Muscle of leg (tissue), 3 donors: ENCODE measurements at regions not wholly inside any gene's neighbourhood (a gene's known extent, or its start where the extent isn't known, plus 50 kb on each side); places are given as distances from the start of the nearest gene placed in this dataset.

Experiments used
- DNase-seq: peaks from one replicate; pipeline ENCODE4 v3.0.0; 2013
- H3K27ac ChIP-seq: one replicate; pipeline ENCODE4 v1.5.1; 2013; ENCODE audit warnings: mild to moderate bottlenecking, low read length, control low read depth
- H3K27me3 ChIP-seq: one replicate; pipeline ENCODE4 v1.6.1; 2013; ENCODE audit warnings: low read length; ENCODE audit not compliant: control insufficient read depth, insufficient read depth
- H3K36me3 ChIP-seq: one replicate; pipeline ENCODE4 v1.6.1; 2013; ENCODE audit warnings: low read length; ENCODE audit not compliant: control insufficient read depth, insufficient read depth
- H3K4me1 ChIP-seq: one replicate; pipeline ENCODE4 v1.6.1; 2013; ENCODE audit warnings: low read length; ENCODE audit not compliant: control insufficient read depth, insufficient read depth
- H3K4me3 ChIP-seq: one replicate; pipeline ENCODE4 v1.5.1; 2013; ENCODE audit warnings: low read length, control low read depth
- H3K9me3 ChIP-seq: replicated peaks from 2 replicates; pipeline ENCODE4 v1.6.1; 2013; ENCODE audit warnings: low read depth, low read length; ENCODE audit not compliant: control insufficient read depth
- WGBS: methylation state at CpG from one replicate; pipeline ENCODE4 v1.1.5; 2013; ENCODE audit warnings: missing lambda C conversion rate; ENCODE audit not compliant: insufficient coverage; 5-methylcytosine and 5-hydroxymethylcytosine counted together

DNA sequence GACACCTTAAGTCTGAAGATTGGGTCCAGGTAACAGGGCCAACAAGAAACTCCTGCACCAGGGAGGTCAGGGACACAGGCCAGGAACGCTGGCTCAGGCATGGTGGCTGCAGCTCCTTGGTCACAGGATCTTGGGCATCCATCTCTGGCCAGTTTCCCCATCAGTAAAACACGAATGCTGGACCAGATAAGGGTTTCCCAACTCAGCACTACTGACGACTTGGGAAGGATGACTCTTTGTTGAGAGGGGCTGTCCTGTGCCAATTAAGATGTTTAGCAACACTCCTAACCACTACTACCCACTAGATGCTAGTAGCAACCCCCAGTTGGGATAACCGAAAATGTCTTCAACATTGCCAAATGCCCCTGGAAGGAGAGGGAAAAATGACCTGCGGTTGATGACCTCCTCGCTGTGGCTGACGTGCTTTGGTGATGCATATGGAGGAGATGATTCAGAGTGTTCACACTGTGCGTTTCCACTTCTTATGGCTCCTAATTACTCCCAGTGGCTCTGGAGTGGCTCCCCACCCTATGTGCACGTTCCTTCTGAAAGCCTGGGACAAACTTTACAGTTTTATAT, 261.9 kb downstream of the CDH26 start:
- Histone ChIP-seq H3K4me1 (peaks cover 10% of the 10 kb centered on the region), H3K27ac (no peak overlapping the region), H3K27me3 (no peaks in the 10 kb centered on the region), H3K9me3 (no peaks in the 10 kb centered on the region), H3K4me3 (no peak overlapping the region), H3K36me3 (no peaks in the 10 kb centered on the region)
- no peak for DNase-seq
- WGBS = 71% methylated on average over 1 of the region's 9 CpGs

DNA sequence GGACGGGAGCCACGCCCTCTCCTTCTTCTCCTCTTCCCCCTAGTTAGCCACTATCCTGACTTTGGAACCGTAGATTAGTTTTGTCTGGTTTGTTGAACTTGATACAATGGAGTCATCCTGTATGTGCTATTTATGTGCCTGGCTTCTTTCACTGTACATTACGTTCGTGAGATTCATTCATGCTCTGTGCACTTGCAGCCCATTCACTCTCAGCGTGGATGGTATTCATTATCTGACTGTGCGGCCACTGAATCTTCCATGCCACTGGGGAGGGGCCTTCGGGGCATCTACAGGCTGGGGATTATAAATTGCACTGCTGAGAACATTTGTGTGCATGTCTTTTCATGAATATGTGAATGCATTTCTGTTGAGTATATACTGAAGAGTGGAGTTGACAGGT, 262.5 kb downstream of the CDH26 start:
- no peaks in the 10 kb centered on the region for H3K27me3 ChIP-seq
- H3K9me3 ChIP-seq = no peaks in the 10 kb centered on the region
- WGBS = 66% methylated on average over 5 of the region's 8 CpGs
- H3K27ac ChIP-seq = no peak overlapping the region
- H3K4me3 ChIP-seq = no peak overlapping the region
- peaks cover 5% of the 10 kb centered on the region for H3K4me1 ChIP-seq
- H3K36me3 ChIP-seq = no peaks in the 10 kb centered on the region
- no peak for DNase-seq

DNA sequence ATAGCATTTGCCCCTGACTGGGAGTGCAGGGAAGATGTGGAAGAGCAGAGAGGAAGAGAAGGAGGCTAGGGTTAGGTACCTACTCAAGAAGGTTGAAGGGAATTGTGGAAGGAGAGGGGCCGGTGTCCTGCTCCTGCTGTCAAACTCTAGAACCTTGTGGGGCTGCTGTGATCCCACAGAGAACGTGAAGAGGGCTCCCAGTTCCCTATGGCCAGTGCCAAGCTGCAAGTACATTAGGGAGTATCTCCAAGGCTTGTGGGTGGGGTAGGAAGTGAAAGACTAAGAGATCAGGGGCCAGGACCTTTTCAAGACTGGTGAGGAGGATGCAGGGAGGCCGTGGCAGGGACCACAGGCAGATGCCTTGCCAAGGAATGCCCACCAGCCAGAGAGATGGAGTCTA, 263.4 kb downstream of the CDH26 start:
- 77% methylated on average over 3 of the region's 3 CpGs for WGBS
- no peaks in the 10 kb centered on the region for H3K27me3 ChIP-seq
- H3K36me3 ChIP-seq = no peaks in the 10 kb centered on the region
- no peak overlapping the region for H3K4me3 ChIP-seq
- H3K4me1 ChIP-seq = no peaks in the 10 kb centered on the region
- DNase-seq = no peak
- H3K9me3 ChIP-seq = no peaks in the 10 kb centered on the region
- H3K27ac ChIP-seq = no peak overlapping the region

DNA sequence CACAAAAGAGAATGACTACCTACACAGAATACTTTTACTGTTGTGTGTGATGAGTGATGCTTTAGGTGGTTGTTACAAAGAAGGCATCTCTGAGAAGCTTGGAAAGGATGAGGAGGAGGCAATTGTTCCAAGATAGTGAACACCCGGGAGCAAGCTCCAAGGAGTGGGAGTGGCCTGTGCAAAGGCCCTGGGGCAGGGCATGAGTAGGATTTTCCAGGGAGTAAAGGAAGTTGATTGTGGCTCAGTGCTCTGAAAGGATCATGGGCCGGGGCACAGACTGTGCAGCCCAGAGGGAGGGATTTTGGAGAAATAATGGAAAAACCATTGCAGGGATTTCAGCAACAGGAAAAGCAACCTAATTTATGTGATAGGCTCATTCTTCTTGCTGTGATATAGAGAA, 264.3 kb downstream of the CDH26 start:
- no peaks in the 10 kb centered on the region for H3K9me3 ChIP-seq
- H3K4me3 ChIP-seq = no peak overlapping the region
- H3K36me3 ChIP-seq = no peaks in the 10 kb centered on the region
- no peak for DNase-seq
- no peak overlapping the region for H3K27ac ChIP-seq
- no peaks in the 10 kb centered on the region for H3K4me1 ChIP-seq
- H3K27me3 ChIP-seq = no peaks in the 10 kb centered on the region
- 43% methylated on average over 2 of the region's 2 CpGs for WGBS

DNA sequence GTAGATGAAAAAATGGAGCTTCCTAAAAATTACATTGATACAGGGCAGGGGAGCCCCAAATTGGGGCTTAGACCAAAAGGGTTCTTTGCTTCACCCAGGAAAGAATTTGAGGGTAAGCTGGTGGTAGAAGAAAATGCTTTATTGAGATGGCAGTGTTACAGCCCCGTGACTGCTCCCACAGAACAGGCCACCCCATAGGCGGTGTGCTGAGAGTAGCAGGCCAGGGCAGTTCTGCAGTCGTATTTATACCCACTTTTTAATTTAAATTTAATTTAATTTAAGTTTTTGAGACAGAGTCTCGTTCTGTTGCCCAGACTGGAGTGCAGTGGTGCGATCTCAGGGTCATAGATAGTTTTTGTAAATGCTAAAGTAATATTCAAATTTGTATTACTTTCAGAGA, 265.0 kb downstream of the CDH26 start:
- no peak for DNase-seq
- Histone ChIP-seq H3K27me3 (no peaks in the 10 kb centered on the region), H3K9me3 (no peaks in the 10 kb centered on the region), H3K27ac (no peak overlapping the region), H3K36me3 (no peaks in the 10 kb centered on the region), H3K4me3 (no peak overlapping the region), H3K4me1 (no peaks in the 10 kb centered on the region)
- no CpG with 5 or more reads among the region's 5 CpGs for WGBS

DNA sequence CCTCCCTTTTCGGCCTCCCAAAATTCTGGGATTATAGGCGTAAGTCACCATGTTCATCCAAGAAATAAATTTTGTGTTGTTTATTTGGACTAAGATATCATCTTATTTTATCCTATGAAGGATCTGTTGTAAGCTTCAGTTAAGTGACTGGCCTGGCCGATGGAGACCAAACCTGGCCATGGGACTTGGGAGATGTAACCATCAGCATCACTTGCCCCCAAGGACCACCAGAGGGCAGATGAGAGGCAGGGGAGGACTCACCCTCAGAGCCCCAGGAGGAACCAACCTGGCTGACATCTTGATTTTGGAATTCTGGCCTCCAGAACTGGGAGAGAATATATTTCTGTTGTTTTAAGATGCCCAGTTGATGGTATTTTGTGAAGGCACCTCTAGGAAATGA, 266.7 kb downstream of the CDH26 start:
- no peaks in the 10 kb centered on the region for H3K9me3 ChIP-seq
- no peak overlapping the region for H3K4me3 ChIP-seq
- no peaks in the 10 kb centered on the region for H3K36me3 ChIP-seq
- H3K4me1 ChIP-seq = no peaks in the 10 kb centered on the region
- no peak for DNase-seq
- no peak overlapping the region for H3K27ac ChIP-seq
- no CpG with 5 or more reads among the region's 3 CpGs for WGBS
- H3K27me3 ChIP-seq = no peaks in the 10 kb centered on the region

DNA sequence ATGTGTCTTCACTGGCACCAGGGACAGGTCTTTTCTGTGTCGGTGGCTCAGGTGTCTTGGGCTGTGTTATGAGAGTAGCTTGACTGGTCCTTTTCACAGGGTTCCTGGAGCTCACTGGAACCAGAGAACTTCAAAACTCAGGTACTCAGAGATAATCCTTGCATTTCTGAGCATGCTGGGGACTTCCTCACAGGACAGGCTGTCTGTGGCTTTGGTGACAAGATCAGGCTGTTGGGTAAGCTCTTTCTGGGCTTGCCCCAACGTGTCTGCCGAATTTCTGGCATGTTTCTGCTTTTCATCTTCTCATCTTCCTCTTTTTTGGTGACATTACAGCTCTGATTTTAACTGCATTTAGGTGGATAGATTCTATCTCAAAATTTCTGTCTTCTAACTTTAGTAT, 270.0 kb downstream of the CDH26 start:
- no peaks in the 10 kb centered on the region for H3K9me3 ChIP-seq
- H3K36me3 ChIP-seq = no peaks in the 10 kb centered on the region
- WGBS = 86% methylated on average over 1 of the region's 3 CpGs
- no peaks in the 10 kb centered on the region for H3K4me1 ChIP-seq
- H3K27me3 ChIP-seq = no peaks in the 10 kb centered on the region
- no peak for DNase-seq
- no peak overlapping the region for H3K4me3 ChIP-seq
- H3K27ac ChIP-seq = no peak overlapping the region

DNA sequence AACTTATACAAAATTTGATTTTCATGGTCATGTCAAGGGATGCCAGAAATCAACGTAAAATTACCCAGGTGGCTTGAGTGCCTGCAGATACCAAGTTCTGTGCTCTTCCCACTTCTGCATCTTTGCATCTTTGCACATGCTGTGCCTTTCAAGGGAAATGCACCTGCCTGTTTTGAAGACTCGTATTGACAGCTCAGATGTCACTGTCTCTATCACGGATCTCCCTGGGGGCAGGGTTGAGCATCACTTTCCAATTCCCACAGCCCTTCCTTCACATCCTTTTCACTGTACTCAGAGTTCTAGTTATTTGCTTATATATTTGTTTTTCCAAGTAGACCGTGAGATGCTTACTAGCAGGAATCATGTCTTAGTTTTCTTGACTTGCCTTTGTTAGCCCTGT, 274.2 kb downstream of the CDH26 start:
- Histone ChIP-seq H3K9me3 (no peaks in the 10 kb centered on the region), H3K36me3 (no peaks in the 10 kb centered on the region), H3K27me3 (no peaks in the 10 kb centered on the region), H3K4me3 (no peak overlapping the region), H3K27ac (no peak overlapping the region), H3K4me1 (no peaks in the 10 kb centered on the region)
- no peak for DNase-seq
- 73% methylated on average over 3 of the region's 4 CpGs for WGBS

DNA sequence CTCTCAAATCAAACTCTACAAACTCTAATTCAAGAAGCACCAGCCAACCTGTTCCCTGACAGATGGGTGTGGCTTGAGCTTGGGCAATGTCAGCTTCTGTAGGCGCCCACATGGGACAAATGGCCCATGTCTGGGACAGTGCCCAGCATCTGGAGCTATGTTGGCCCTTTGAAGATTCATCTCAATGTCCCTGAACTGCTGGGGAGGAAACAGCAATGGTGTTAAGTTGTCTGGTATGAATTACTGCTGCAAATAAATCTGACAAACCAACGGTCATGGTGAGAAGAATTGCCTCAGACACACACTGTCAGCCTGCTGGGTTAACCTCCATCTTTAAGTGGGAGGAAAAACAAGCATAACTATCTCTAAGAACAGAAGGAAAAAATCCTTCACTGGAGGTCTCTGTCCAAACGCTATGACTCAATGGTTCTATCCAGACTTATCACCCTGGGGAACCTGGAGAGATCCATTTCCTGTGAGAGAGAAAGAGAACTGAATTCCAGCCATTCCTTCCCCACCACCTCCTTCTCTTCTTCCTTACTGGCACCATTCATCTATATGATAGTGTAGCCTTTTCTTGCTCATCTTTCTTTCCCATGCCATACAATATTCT, 274.9 kb downstream of the CDH26 start:
- Histone ChIP-seq H3K4me3 (no peak overlapping the region), H3K36me3 (no peaks in the 10 kb centered on the region), H3K27ac (no peak overlapping the region), H3K27me3 (no peaks in the 10 kb centered on the region), H3K4me1 (no peaks in the 10 kb centered on the region), H3K9me3 (no peaks in the 10 kb centered on the region)
- DNase-seq = no peak
- WGBS = 29% methylated on average over 2 of the region's 3 CpGs

DNA sequence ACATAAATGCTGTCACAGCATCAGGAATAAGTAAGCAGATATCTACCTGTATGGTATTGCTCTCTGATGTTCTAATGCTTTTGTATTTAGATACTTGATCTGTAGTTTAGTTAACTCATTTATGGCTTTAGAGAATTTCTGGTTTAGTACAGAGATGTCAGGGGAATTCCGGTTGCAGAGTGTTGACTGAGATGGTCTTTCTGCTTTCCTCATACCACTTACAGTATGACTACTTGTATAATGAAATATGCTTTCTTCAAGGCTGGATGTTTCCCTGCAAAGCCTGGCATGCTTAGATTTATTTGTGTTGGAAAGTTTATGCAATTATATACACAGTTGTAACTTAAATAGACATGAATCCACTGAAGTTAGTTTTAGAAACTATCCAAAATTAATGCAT, 278.4 kb downstream of the CDH26 start:
- Histone ChIP-seq H3K4me1 (no peaks in the 10 kb centered on the region), H3K9me3 (no peaks in the 10 kb centered on the region), H3K36me3 (no peaks in the 10 kb centered on the region), H3K27ac (no peak overlapping the region), H3K27me3 (peaks cover 3% of the 10 kb centered on the region), H3K4me3 (no peak overlapping the region)
- WGBS = no CpG with 5 or more reads among the region's 1 CpG
- DNase-seq = no peak

DNA sequence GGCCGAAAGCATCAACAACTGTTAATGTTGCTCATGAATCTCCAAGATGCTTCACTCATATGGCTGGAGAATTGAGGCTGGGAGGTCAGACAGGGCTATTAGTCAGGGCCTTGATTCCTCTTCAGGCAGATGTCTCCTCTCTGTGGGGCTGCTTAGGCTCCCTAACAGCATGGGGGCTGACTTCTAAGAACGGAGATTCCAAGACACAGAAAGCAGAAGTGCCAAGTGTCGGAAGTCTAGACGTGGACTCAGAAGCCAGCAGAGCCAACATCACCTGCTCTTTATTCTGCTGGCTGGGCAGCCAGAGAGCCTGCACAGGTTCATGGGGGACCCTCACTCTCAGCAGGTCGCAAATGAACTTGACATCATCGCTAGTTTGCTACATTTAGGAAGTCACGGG, 279.8 kb downstream of the CDH26 start:
- Histone ChIP-seq H3K4me1 (no peaks in the 10 kb centered on the region), H3K4me3 (no peak overlapping the region), H3K36me3 (no peaks in the 10 kb centered on the region), H3K27ac (no peak overlapping the region), H3K27me3 (peaks cover 3% of the 10 kb centered on the region), H3K9me3 (no peaks in the 10 kb centered on the region)
- WGBS = 72% methylated on average over 6 of the region's 7 CpGs
- DNase-seq = no peak
